SU-DHL-6 (cell line): ENCODE measurements at regions not wholly inside any gene's neighbourhood (a gene's known extent, or its start where the extent isn't known, plus 50 kb on each side); places are given as distances from the start of the nearest gene placed in this dataset.

Experiments used
- CTCF ChIP-seq: fragments of 200-600 bp; sonication (generic); IDR thresholded peaks from one replicate; pipeline ENCODE4 v1.5.1; 2017; ENCODE audit warnings: antibody characterized with exemption, mild to moderate bottlenecking, low read length, moderate library complexity; ENCODE audit not compliant: insufficient read depth, poor library complexity, severe bottlenecking
- EZH2phosphoT487 ChIP-seq: fragments of 200-600 bp; sonication (generic), shearing (Covaris generic); conservative IDR thresholded peaks from 2 replicates; pipeline ENCODE4 v1.6.1; 2018; ENCODE audit warnings: mild to moderate bottlenecking, antibody characterized with exemption, low read length, moderate library complexity, mixed read lengths

DNA sequence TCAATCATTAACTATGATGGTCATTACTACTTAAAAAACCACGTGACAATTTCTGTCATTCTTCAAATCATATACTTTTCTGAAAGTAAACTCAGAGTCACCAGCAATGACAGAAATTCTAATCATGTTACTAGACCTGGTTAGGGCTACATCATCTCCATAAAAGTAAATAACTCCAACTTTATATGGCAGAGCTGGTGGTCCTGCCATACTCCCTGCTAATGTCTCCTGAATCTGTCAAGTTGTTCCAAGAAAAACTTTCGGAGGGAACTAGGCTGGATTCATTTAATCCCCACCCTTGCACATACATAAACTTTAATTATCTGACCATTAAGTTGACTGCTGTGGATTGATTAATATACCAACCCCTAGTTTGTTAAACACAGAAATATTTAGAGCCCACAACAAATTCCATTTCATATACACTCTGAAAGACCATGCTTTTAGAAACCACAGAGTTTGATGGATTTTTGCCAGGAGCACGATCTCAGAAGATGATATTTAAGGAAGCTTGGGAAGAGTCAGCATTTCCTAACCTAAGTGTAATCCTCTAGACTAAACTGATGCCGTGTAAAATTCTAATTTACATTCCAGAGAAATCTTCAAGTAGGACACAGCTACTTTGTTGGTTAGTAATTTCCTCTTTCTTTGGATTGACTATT, 577.0 kb downstream of the FAT4 start:
- TF ChIP-seq EZH2phosphoT487 (no peak), CTCF (no peak)
